Heart left ventricle (tissue), 13 donors: ENCODE measurements at regions not wholly inside any gene's neighbourhood (a gene's known extent, or its start where the extent isn't known, plus 50 kb on each side); places are given as distances from the start of the nearest gene placed in this dataset.

ENCODE experiments used
- POLR2A ChIP-seq, 2 donors: fragments of 450-650 bp; IDR thresholded peaks; one replicate each; pipeline ENCODE4 v1.6.1; 2017; ENCODE audit warnings: antibody characterized with exemption in 2 of 2, mild to moderate bottlenecking in 2 of 2, moderate library complexity in 2 of 2
- TF ChIP-seq, protein P1 (sequence below), 12 donors: fragments of 200-600 bp; sonication (generic) in 4 of 12; IDR thresholded peaks; one replicate each; pipeline versions ENCODE4 v1.5.0 to v1.8.0; 2018 to 2022; ENCODE audit warnings: antibody characterized with exemption in 12 of 12, mild to moderate bottlenecking in 5 of 12
- donor health status: ischemic (EF 13 %, LVEDD 7.1; RV severe dilation, severe dysfunction).
- donor health status: DM: no; HTN: yes; CAD: no.
- donor health status: DM: no; HTN: no; CAD: no.
- donor health status: ischemic (EF 25% LVEDD 6.9; RV normal size, moderate dysfunction).
- donor health status: ischemic (EF 25% LVEDD 5.7; RV mildly dilated, moderate dysfunction).
- donor health status: ischemic (EF 35%, LVEDD 5.7; RV mildly dilated, moderate dysfunction).
- donor health status: nonischemic (EF 11% LVEDD 7.7; RV severe dilation, severe dysfunction).
- donor health status: DM: yes; HTN: yes; CAD: no.
- donor health status: PGD.
- donor health status: ischemic (EF 29% LVEDD 5.4; RV normal size, mild dysfunction).
- donor health status: nonischemic (EF 23%, LVEDD 6.1; RV moderate dilation, normal function).

DNA sequence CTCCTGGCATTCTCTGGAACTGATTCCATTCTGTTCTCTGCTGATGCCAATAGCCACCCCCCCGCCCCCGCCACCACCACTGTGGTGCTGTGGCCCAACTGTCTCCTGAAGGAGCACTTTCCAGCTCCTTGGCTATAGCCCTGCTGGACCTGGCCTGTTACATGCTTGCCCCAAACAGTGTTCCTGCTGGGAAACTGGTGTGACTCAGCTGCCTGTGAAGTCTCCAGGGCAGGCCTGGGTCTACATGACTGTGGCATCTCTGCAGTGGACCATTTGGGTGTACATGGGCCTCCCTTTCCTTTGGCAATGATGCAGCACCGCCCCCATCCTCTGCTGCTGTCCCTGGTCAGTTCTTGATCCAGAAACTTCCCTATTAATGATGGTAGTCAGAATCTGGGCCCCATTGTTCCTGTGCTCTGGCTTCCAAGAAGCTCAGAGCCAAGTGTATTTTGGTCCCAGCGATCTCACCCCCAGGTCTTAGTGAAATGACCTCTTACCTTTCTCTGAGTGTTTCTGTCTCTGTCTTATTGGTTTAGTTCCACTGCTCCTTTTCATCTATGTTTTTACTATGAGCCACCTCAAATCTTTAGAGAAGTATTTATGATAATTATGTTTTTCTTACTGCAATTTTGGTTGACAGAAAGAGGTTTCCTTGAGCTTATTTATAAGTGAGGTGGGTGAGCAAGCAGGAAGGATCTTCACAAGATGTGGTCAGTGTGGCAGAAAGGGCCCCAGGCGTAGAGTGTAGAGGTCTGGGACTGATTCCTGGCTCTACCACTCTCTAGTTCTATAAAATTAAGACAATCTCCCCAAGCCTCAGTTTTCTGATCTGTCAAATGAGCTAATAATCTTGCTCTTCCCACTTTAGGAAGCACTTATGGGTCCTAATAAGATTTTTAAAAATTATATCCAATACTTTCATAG, 210.7 kb upstream of the EOLA2 start:
- TF ChIP-seq, protein P1, sequence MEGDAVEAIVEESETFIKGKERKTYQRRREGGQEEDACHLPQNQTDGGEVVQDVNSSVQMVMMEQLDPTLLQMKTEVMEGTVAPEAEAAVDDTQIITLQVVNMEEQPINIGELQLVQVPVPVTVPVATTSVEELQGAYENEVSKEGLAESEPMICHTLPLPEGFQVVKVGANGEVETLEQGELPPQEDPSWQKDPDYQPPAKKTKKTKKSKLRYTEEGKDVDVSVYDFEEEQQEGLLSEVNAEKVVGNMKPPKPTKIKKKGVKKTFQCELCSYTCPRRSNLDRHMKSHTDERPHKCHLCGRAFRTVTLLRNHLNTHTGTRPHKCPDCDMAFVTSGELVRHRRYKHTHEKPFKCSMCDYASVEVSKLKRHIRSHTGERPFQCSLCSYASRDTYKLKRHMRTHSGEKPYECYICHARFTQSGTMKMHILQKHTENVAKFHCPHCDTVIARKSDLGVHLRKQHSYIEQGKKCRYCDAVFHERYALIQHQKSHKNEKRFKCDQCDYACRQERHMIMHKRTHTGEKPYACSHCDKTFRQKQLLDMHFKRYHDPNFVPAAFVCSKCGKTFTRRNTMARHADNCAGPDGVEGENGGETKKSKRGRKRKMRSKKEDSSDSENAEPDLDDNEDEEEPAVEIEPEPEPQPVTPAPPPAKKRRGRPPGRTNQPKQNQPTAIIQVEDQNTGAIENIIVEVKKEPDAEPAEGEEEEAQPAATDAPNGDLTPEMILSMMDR (IDR thresholded peaks at IDR 0.05): no peak
- no peak for TF ChIP-seq POLR2A (IDR thresholded peaks at IDR 0.05)
